PC-9 (cell line): ENCODE measurements at regions not wholly inside any gene's neighbourhood (a gene's known extent, or its start where the extent isn't known, plus 50 kb on each side); places are given as distances from the start of the nearest gene placed in this dataset.

Experiments used
- BruUV-seq: library from RNA; stranded (reverse); fragments of 400-500 nt; replicated peaks from 2 replicates; lab custom pipeline; 2021; lab: Mats Ljungman, UMichigan
- CTCF ChIA-PET: fragments of 300-600 bp; sonication (Branson Sonifier 250); formaldehyde crosslinking; loops from one replicate; lab custom pipeline; 2022; ENCODE audit warnings: antibody characterized with exemption; lab: Charles Lee
- POLR2A ChIA-PET: fragments of 300-600 bp; sonication (Branson Sonifier 250); formaldehyde crosslinking; loops from one replicate; lab custom pipeline; 2022; ENCODE audit warnings: antibody characterized with exemption; ENCODE audit not compliant: unreplicated experiment; lab: Charles Lee
- DNase-seq, 2 experiments: peaks; one replicate each; pipeline versions ENCODE4 v3.0.0 to v3.0.0-alpha.2; 2015 to 2022; ENCODE audit warnings: mixed read lengths in 1 of 2
- H2AFZ ChIP-seq: fragments of 200-600 bp; sonication (generic); 2 replicates; pipeline ENCODE4 v1.8.1; 2017; ENCODE audit warnings: antibody characterized with exemption
- H3F3A ChIP-seq: fragments of 200-600 bp; sonication (generic); 2 replicates; pipeline ENCODE4 v1.8.1; 2017; ENCODE audit warnings: antibody characterized with exemption, mild to moderate bottlenecking, low read depth; ENCODE audit not compliant: insufficient read depth
- H3K27ac ChIP-seq: fragments of 200-600 bp; sonication (generic); 2 replicates; pipeline ENCODE4 v1.6.1; 2016; ENCODE audit warnings: mixed run types
- H3K27me3 ChIP-seq: fragments of 200-600 bp; sonication (generic); 2 replicates; pipeline ENCODE4 v1.6.1; 2016; ENCODE audit warnings: low read depth, mixed run types; ENCODE audit not compliant: insufficient read depth
- H3K36me3 ChIP-seq: fragments of 200-600 bp; sonication (generic); 2 replicates; pipeline ENCODE4 v1.6.1; 2016; ENCODE audit warnings: low read depth, mixed run types
- H3K4me1 ChIP-seq: fragments of 200-600 bp; sonication (generic); replicated peaks from 2 replicates; pipeline ENCODE4 v1.6.1; 2016; ENCODE audit warnings: mixed run types; ENCODE audit not compliant: insufficient read depth
- H3K4me2 ChIP-seq: fragments of 200-600 bp; sonication (generic); 2 replicates; pipeline ENCODE4 v1.6.1; 2017; ENCODE audit warnings: mixed run types
- H3K4me3 ChIP-seq: fragments of 200-600 bp; sonication (generic); 2 replicates; pipeline ENCODE4 v1.6.1; 2016; ENCODE audit warnings: mixed run types
- H3K79me2 ChIP-seq: fragments of 200-600 bp; sonication (generic); 2 replicates; pipeline ENCODE4 v1.6.1; 2017; ENCODE audit warnings: low read depth, mixed run types
- H3K9me2 ChIP-seq: fragments of 200-600 bp; sonication (generic); 2 replicates; pipeline ENCODE4 v1.8.1; 2017; ENCODE audit warnings: mild to moderate bottlenecking; ENCODE audit not compliant: insufficient read depth
- H3K9me3 ChIP-seq: fragments of 200-600 bp; sonication (generic); 2 replicates; pipeline ENCODE4 v1.8.1; 2016; ENCODE audit warnings: low read depth; ENCODE audit not compliant: insufficient read depth
- H4K20me1 ChIP-seq: fragments of 200-600 bp; sonication (generic); 2 replicates; pipeline ENCODE4 v1.8.1; 2017; ENCODE audit not compliant: insufficient read depth
- CTCF ChIP-seq: fragments of 200-600 bp; sonication (generic); conservative IDR thresholded peaks from 2 replicates; pipeline ENCODE4 v1.6.1; 2017; ENCODE audit warnings: mixed run types, antibody characterized with exemption, mild to moderate bottlenecking, moderate library complexity
- EZH2 ChIP-seq: fragments of 200-600 bp; sonication (generic); IDR thresholded peaks from 2 replicates; pipeline ENCODE4 v1.8.0; 2017; ENCODE audit warnings: antibody characterized with exemption, low read depth
- intact Hi-C: fragments of 100-400 bp; cut with micrococcal nuclease; formaldehyde crosslinking; loops from one replicate; pipeline ENCODE4 v1.10.0; 2022; ENCODE audit not compliant: unreplicated experiment

DNA sequence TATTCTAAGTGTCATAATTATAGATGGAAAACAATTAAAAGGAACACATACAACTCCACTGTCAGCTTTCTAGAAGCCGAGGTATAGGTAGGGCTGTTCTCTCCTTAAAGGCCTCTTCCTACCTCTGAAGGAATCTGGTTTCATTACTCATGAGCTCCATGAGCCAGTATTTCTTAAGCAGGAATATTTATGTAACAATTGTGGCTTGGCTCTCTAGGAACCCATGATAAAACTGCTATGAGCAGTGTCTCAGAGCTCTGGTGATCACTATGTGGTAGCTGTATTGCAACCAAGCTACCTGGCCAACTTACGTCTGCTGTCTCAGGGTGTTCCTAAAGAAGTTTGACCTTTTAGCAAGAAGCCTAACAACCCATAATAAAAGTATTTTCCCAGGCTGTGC, 157.7 kb downstream of the CEP120 start:
- Histone ChIP-seq H4K20me1 (no peaks in the 10 kb centered on the region), H2AFZ (no peak overlapping the region), H3K4me3 (no peak overlapping the region), H3K9me2 (no peaks in the 10 kb centered on the region), H3F3A (no peaks in the 10 kb centered on the region), H3K79me2 (no peaks in the 10 kb centered on the region), H3K9me3 (no peaks in the 10 kb centered on the region; the same call in 1 of the 2 replicates), H3K27ac (no peak overlapping the region), H3K27me3 (no peaks in the 10 kb centered on the region), H3K4me1 (no peaks in the 10 kb centered on the region), H3K4me2 (no peak overlapping the region), H3K36me3 (no peaks in the 10 kb centered on the region)
- TF ChIP-seq EZH2 (no peak), CTCF (no peak)
- POLR2A ChIA-PET = no interaction called here
- CTCF ChIA-PET = no interaction called here
- DNase-seq = no peak
- intact Hi-C loops = no loop called here
- BruUV-seq = no TSS peak

DNA sequence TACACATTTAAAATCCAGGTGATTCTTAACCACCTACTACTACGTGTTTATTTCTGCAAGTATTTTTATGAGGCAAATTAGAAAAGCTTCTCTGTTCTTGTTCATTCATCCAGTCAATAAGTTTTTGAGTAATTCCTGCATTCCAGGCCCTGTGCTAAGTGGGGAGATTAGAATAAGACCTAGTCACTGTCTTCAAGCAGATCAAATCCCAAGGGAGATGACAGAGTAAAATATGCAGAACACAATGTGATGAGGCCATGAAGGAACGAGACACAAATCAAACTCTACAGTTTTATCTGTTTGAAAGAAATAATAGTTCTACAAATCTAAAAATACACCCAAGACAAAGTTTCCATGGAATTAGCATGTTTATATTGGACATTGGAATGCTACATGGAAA, 158.8 kb downstream of the CEP120 start:
- Histone ChIP-seq H3K27ac (no peak overlapping the region), H3K9me3 (no peaks in the 10 kb centered on the region; the same call in 1 of the 2 replicates), H3K36me3 (no peaks in the 10 kb centered on the region), H3K9me2 (no peaks in the 10 kb centered on the region), H4K20me1 (no peaks in the 10 kb centered on the region), H3K27me3 (no peaks in the 10 kb centered on the region), H3K4me1 (no peaks in the 10 kb centered on the region), H3K4me3 (no peak overlapping the region), H3F3A (no peaks in the 10 kb centered on the region), H3K4me2 (no peak overlapping the region), H3K79me2 (no peaks in the 10 kb centered on the region), H2AFZ (no peak overlapping the region)
- CTCF ChIA-PET = no interaction called here
- TF ChIP-seq EZH2 (no peak), CTCF (no peak)
- intact Hi-C loops = no loop called here
- no peak for DNase-seq
- POLR2A ChIA-PET = no interaction called here
- no TSS peak for BruUV-seq

DNA sequence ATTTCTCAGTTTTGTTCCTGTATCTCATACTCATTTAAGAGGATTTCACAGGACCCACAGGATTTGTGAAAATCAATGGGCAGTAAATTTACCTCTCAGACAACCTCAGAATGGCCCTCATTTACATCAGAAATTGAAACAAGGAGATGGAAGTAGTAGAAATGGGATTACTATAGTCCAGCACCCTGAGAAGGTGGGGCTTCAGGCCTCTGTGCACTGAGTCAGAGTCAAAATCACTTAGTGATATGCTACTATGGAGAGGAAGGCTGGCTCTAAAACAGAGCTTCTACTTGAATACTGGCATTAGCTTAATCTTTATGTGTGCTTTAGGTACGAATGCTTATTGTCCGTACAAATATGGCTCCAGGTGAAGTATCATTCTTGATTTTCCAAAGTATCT, 159.3 kb downstream of the CEP120 start:
- no peaks in the 10 kb centered on the region for H3K36me3 ChIP-seq

More for the DNA sequence above, 159.3 kb downstream of the CEP120 start:
- POLR2A ChIA-PET = no interaction called here
- H3K4me3 ChIP-seq = no peak overlapping the region
- H3K9me2 ChIP-seq = no peaks in the 10 kb centered on the region
- DNase-seq = no peak
- CTCF ChIA-PET = no interaction called here
- H3K27me3 ChIP-seq = no peaks in the 10 kb centered on the region
- H3K4me2 ChIP-seq = no peak overlapping the region
- BruUV-seq = no TSS peak
- H2AFZ ChIP-seq = no peak overlapping the region
- no peak for TF ChIP-seq CTCF
- TF ChIP-seq EZH2 = no peak
- H3K79me2 ChIP-seq = no peaks in the 10 kb centered on the region
- H3F3A ChIP-seq = no peaks in the 10 kb centered on the region
- H3K27ac ChIP-seq = no peak overlapping the region
- intact Hi-C loops = no loop called here
- H3K4me1 ChIP-seq = no peaks in the 10 kb centered on the region
- H3K9me3 ChIP-seq = no peaks in the 10 kb centered on the region; the same call in 1 of the 2 replicates
- H4K20me1 ChIP-seq = no peaks in the 10 kb centered on the region
